B cell (primary cell): ENCODE measurements at regions not wholly inside any gene's neighbourhood (a gene's known extent, or its start where the extent isn't known, plus 50 kb on each side); places are given as distances from the start of the nearest gene placed in this dataset.

ENCODE experiments used
- ATAC-seq: fragments of 200-7000 bp; cut with Tn5 transposase; one replicate; pipeline ENCODE4 v1.10.0; 2021; ENCODE audit warnings: low read depth, mild to moderate bottlenecking, moderate number of reproducible peaks, moderate library complexity
- CTCF ChIA-PET: fragments of 350-600 bp; sonication (Branson Sonifier 250); formaldehyde crosslinking; loops from one replicate; lab custom pipeline; 2021; ENCODE audit warnings: antibody characterized with exemption, inconsistent platforms; lab: Charles Lee
- POLR2A ChIA-PET: fragments of 350-600 bp; sonication (Branson Sonifier 250); formaldehyde crosslinking; loops from one replicate; lab custom pipeline; 2021; ENCODE audit warnings: antibody characterized with exemption; lab: Charles Lee
- DNase-seq: peaks from one replicate; pipeline ENCODE4 v3.0.0; 2013
- H2AFZ ChIP-seq: 2 replicates; pipeline ENCODE4 v1.6.1; 2012; ENCODE audit warnings: mild to moderate bottlenecking, low read depth, low read length; ENCODE audit not compliant: insufficient read depth, poor library complexity, severe bottlenecking
- H3K27ac ChIP-seq, 2 donors: 1 replicate in 1 of 2; 2 replicates in 1 of 2; pipeline ENCODE4 v1.5.1; 2012 to 2013; ENCODE audit warnings: low read length in 2 of 2, mild to moderate bottlenecking in 2 of 2, moderate library complexity in 1 of 2
- H3K27me3 ChIP-seq, 4 experiments: fragments of 200-600 bp in 1 of 4; sonication (generic) in 1 of 4; replicated peaks in 1 of 4; 1 replicate in 2 of 4; 2 replicates in 2 of 4; pipeline versions ENCODE4 v1.6.1 to v1.7.0; 2013 to 2016; ENCODE audit warnings: low read length in 3 of 4, mild to moderate bottlenecking in 2 of 4, mixed read lengths in 1 of 4, moderate library complexity in 1 of 4; ENCODE audit not compliant: insufficient read depth in 4 of 4, control insufficient read depth in 3 of 4; ENCODE audit errors: control extremely low read depth in 1 of 4
- H3K36me3 ChIP-seq, 2 experiments: replicated peaks in 1 of 2; 1 replicate in 1 of 2; 2 replicates in 1 of 2; pipeline versions ENCODE4 v1.6.1 to v1.7.1; 2013; ENCODE audit warnings: low read length in 1 of 2; ENCODE audit not compliant: insufficient read depth in 2 of 2, control insufficient read depth in 1 of 2; ENCODE audit errors: control extremely low read depth in 1 of 2, extremely low read depth in 1 of 2
- H3K4me1 ChIP-seq, 2 donors: fragments of 200-600 bp in 1 of 2; sonication (generic) in 1 of 2; 1 replicate in 1 of 2; 2 replicates in 1 of 2; pipeline versions ENCODE4 v1.5.1 to v1.6.1; 2013 to 2017; ENCODE audit warnings: low read length in 2 of 2; ENCODE audit not compliant: control insufficient read depth in 2 of 2, insufficient read depth in 2 of 2
- H3K4me2 ChIP-seq: replicated peaks from 2 replicates; pipeline ENCODE3; 2012; ENCODE audit warnings: mild to moderate bottlenecking, low read depth, low read length; ENCODE audit not compliant: poor library complexity, severe bottlenecking
- H3K4me3 ChIP-seq, 5 experiments: fragments of 200-600 bp in 1 of 5; sonication (generic) in 1 of 5; 1 replicate in 3 of 5; 2 replicates in 2 of 5; pipeline versions ENCODE4 v1.5.1 to v1.7.0; 2011 to 2016; ENCODE audit warnings: low read length in 4 of 5, mild to moderate bottlenecking in 4 of 5, low read depth in 2 of 5, control low read depth in 1 of 5, moderate library complexity in 1 of 5; ENCODE audit not compliant: insufficient read depth in 1 of 5; ENCODE audit errors: control extremely low read depth in 1 of 5, extremely low read depth in 1 of 5
- H3K79me2 ChIP-seq: fragments of 200-600 bp; sonication (generic); one replicate; pipeline ENCODE4 v1.6.0; 2016; ENCODE audit warnings: low read length; ENCODE audit not compliant: control insufficient read depth, insufficient read depth
- H3K9ac ChIP-seq: fragments of 200-600 bp; sonication (generic); 2 replicates; pipeline ENCODE4 v1.6.1; 2017; ENCODE audit warnings: mild to moderate bottlenecking, low read length, moderate library complexity
- H3K9me3 ChIP-seq, 3 donors: one replicate each; pipeline versions ENCODE4 v1.6.1 to v1.7.1; 2013; ENCODE audit warnings: low read length in 2 of 3; ENCODE audit not compliant: control insufficient read depth in 2 of 3, insufficient read depth in 1 of 3; ENCODE audit errors: control extremely low read depth in 1 of 3
- H4K20me1 ChIP-seq: 2 replicates; pipeline ENCODE4 v1.6.0; 2012; ENCODE audit warnings: mild to moderate bottlenecking, low read length; ENCODE audit not compliant: insufficient read depth, control insufficient read depth, poor library complexity, severe bottlenecking
- H3K27ac Mint-ChIP-seq: one replicate; pipeline ENCODE4 v1.8.0; 2021; ENCODE audit warnings: mixed read lengths
- H3K27me3 Mint-ChIP-seq: one replicate; pipeline ENCODE4 v1.8.0; 2021; ENCODE audit warnings: mixed read lengths
- H3K4me1 Mint-ChIP-seq: one replicate; pipeline ENCODE4 v1.8.0; 2021; ENCODE audit warnings: mixed read lengths
- H3K4me3 Mint-ChIP-seq: one replicate; pipeline ENCODE4 v1.8.0; 2021; ENCODE audit warnings: mixed read lengths
- H3K9me3 Mint-ChIP-seq: one replicate; pipeline ENCODE4 v1.8.0; 2022; ENCODE audit warnings: mixed read lengths; ENCODE audit not compliant: insufficient read depth
- EZH2 ChIP-seq: IDR thresholded peaks from 2 replicates; pipeline ENCODE4 v1.6.1; 2012; ENCODE audit warnings: borderline replicate concordance, low read depth, mild to moderate bottlenecking, moderate library complexity, low read length; ENCODE audit not compliant: insufficient read depth, poor library complexity, severe bottlenecking
- WGBS: methylation state at CpG from one replicate; pipeline ENCODE4 v1.1.5; 2013; ENCODE audit warnings: missing lambda C conversion rate; ENCODE audit not compliant: insufficient coverage; 5-methylcytosine and 5-hydroxymethylcytosine counted together
- intact Hi-C: fragments of 100-400 bp; cut with micrococcal nuclease; formaldehyde crosslinking; loops from one replicate; pipeline ENCODE4 v1.10.0; 2022
- TF ChIP-seq, protein P1 (sequence below): fragments of 200-600 bp; IDR thresholded peaks from one replicate; pipeline ENCODE4 v1.8.0; 2022; ENCODE audit warnings: antibody characterized with exemption, mild to moderate bottlenecking

DNA sequence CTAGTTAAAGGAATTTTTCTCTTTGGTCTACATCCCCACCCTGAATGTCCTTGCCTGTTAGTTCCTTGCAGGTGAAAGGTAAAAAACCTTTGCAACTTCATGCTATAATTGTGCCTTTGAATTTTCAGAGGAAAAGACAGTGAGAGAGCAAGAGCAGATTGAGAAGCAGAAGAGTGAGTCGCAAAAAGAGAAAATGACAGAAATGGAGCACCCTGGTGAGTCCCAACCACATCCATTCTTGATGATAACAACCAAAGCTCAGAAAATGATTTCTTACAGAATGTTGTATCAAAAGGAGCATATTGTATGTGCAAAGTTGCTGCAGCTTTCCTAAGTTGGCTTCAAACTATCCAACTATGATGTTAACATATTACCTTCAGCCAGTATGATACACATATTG is 165.2 kb upstream of the CENPW start:
- ChIA-PET CTCF (no interaction called here), POLR2A (no interaction called here)
- Histone ChIP-seq H3K9me3 (no peaks in the 10 kb centered on the region), H3K9ac (no peak overlapping the region), H3K4me2 (no peak overlapping the region), H3K27me3 (no peaks in the 10 kb centered on the region), H3K79me2 (no peaks in the 10 kb centered on the region), H3K4me3 (no peak overlapping the region), H2AFZ (no peak overlapping the region), H3K27ac (no peak overlapping the region), H3K4me1 (no peaks in the 10 kb centered on the region), H4K20me1 (no peaks in the 10 kb centered on the region), H3K36me3 (no peaks in the 10 kb centered on the region)
- Mint-ChIP-seq H3K9me3 (no peaks in the 10 kb centered on the region), H3K27me3 (no peaks in the 10 kb centered on the region), H3K27ac (no peak overlapping the region), H3K4me3 (no peak overlapping the region), H3K4me1 (peaks cover 2% of the 10 kb centered on the region)
- intact Hi-C loops = no loop called here
- DNase-seq (no peak), ATAC-seq (no peak)
- no peak for TF ChIP-seq EZH2
- TF ChIP-seq, protein P1, sequence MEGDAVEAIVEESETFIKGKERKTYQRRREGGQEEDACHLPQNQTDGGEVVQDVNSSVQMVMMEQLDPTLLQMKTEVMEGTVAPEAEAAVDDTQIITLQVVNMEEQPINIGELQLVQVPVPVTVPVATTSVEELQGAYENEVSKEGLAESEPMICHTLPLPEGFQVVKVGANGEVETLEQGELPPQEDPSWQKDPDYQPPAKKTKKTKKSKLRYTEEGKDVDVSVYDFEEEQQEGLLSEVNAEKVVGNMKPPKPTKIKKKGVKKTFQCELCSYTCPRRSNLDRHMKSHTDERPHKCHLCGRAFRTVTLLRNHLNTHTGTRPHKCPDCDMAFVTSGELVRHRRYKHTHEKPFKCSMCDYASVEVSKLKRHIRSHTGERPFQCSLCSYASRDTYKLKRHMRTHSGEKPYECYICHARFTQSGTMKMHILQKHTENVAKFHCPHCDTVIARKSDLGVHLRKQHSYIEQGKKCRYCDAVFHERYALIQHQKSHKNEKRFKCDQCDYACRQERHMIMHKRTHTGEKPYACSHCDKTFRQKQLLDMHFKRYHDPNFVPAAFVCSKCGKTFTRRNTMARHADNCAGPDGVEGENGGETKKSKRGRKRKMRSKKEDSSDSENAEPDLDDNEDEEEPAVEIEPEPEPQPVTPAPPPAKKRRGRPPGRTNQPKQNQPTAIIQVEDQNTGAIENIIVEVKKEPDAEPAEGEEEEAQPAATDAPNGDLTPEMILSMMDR = no peak
- WGBS = no CpG with 5 or more reads among the region's 1 CpG

DNA sequence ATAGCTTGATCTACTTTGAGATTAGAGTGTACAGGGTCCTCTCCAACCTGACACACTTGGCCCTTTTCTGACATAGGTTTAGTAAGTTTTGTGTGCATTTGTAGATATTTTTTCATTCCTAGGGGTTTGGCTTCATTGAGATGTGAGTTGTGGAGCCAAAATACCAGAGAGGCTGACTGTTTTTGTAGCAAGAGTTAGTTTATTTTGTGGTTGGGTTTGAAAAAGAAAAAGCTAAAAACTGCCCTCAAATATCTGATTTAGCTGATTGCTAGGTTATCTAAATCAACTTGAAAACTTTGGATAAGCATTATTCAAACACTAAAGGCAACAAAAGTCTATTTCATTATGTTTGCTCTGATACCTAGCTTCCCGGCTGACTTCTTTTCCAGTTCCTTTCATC is 164.7 kb upstream of the CENPW start:
- no peak overlapping the region for H2AFZ ChIP-seq
- H3K4me2 ChIP-seq = no peak overlapping the region
- Mint-ChIP-seq H3K27ac (no peak overlapping the region), H3K27me3 (no peaks in the 10 kb centered on the region), H3K9me3 (no peaks in the 10 kb centered on the region), H3K4me3 (no peak overlapping the region), H3K4me1 (peaks cover 2% of the 10 kb centered on the region)
- no peaks in the 10 kb centered on the region for H3K27me3 ChIP-seq
- ChIA-PET POLR2A (no interaction called here), CTCF (no interaction called here)
- ATAC-seq (no peak), DNase-seq (no peak)
- TF ChIP-seq, protein P1 = no peak
- no peak for TF ChIP-seq EZH2
- no peaks in the 10 kb centered on the region for H3K9me3 ChIP-seq
- no CpG with 5 or more reads among the region's 1 CpG for WGBS
- H3K79me2 ChIP-seq = no peaks in the 10 kb centered on the region
- H3K36me3 ChIP-seq = no peaks in the 10 kb centered on the region
- H3K4me3 ChIP-seq = no peak overlapping the region
- no peak overlapping the region for H3K9ac ChIP-seq
- no peaks in the 10 kb centered on the region for H3K4me1 ChIP-seq
- no peaks in the 10 kb centered on the region for H4K20me1 ChIP-seq
- intact Hi-C loops = no loop called here
- H3K27ac ChIP-seq = no peak overlapping the region
